Activated T-cell treated with anti-CD3 and anti-CD28 coated beads for 4 hours (primary cell): ENCODE measurements at regions not wholly inside any gene's neighbourhood (a gene's known extent, or its start where the extent isn't known, plus 50 kb on each side); places are given as distances from the start of the nearest gene placed in this dataset.
"Not testable (repeated sequence)": the region's sequence is repeated elsewhere in the genome, so short reads cannot be mapped to it uniquely, and the experiment has no call there.

ENCODE experiments used
- DNase-seq: peaks from one replicate; pipeline ENCODE4 v3.0.0-alpha.2; 2020

- DNase-seq, result no peak
These were observed 132.3 kb upstream of the CRIM1 start for GRCh38 chr2:36223259-36223658.

GRCh38 chr2:36222485-36222884 is 133.1 kb upstream of the CRIM1 start:
- no peak for DNase-seq

GRCh38 chr2:36214691-36215090 is 140.9 kb upstream of the CRIM1 start:
- DNase-seq, result no peak

- no peak for DNase-seq
These were observed 152.2 kb upstream of the CRIM1 start for GRCh38 chr2:36203366-36203765.

- DNase-seq, result no peak
These were observed 158.2 kb upstream of the CRIM1 start for GRCh38 chr2:36197181-36197971.

GRCh38 chr2:36193680-36194079 is 161.9 kb upstream of the CRIM1 start:
- DNase-seq, result no peak

- DNase-seq, result no peak
These were observed 162.6 kb upstream of the CRIM1 start for GRCh38 chr2:36192983-36193382.

GRCh38 chr2:36190097-36190496 is 165.5 kb upstream of the CRIM1 start:
- no peak for DNase-seq

GRCh38 chr2:36185624-36186023 is 170.0 kb upstream of the CRIM1 start:
- DNase-seq, result no peak

GRCh38 chr2:36184848-36185247 is 170.7 kb upstream of the CRIM1 start:
- no peak for DNase-seq

GRCh38 chr2:36180789-36181482 is 174.6 kb upstream of the CRIM1 start:
- DNase-seq, result not testable (repeated sequence)

GRCh38 chr2:36180293-36180692 is 175.3 kb upstream of the CRIM1 start:
- not testable (repeated sequence) for DNase-seq

GRCh38 chr2:36179668-36180269 is 175.8 kb upstream of the CRIM1 start:
- DNase-seq, result not testable (repeated sequence)

GRCh38 chr2:36178384-36178783 is 177.2 kb upstream of the CRIM1 start:
- DNase-seq, result no peak

GRCh38 chr2:36177282-36177681 is 178.3 kb upstream of the CRIM1 start:
- DNase-seq, result no peak

- no peak for DNase-seq
These were observed 180.7 kb upstream of the CRIM1 start for GRCh38 chr2:36174920-36175319.

- no peak for DNase-seq
These were observed 181.7 kb upstream of the CRIM1 start for GRCh38 chr2:36173760-36174404.

- no peak for DNase-seq
These were observed 182.8 kb upstream of the CRIM1 start for GRCh38 chr2:36172824-36173223.

GRCh38 chr2:36170805-36171204 is 184.8 kb upstream of the CRIM1 start:
- no peak for DNase-seq

GRCh38 chr2:36169843-36170242 is 185.7 kb upstream of the CRIM1 start:
- DNase-seq, result no peak

GRCh38 chr2:36168115-36168514 is 187.5 kb upstream of the CRIM1 start:
- no peak for DNase-seq

- no peak for DNase-seq
These were observed 190.4 kb upstream of the CRIM1 start for GRCh38 chr2:36165132-36165531.

- no peak for DNase-seq
These were observed 191.9 kb upstream of the CRIM1 start for GRCh38 chr2:36163520-36164254.
